ENCODE measurements at regions not wholly inside any gene's neighbourhood (a gene's known extent, or its start where the extent isn't known, plus 50 kb on each side); places are given as distances from the start of the nearest gene placed in this dataset.
A peak's percentile ranks its signal among the peaks of the same experiment; 100 is the strongest.
"Not testable (repeated sequence)": the region's sequence is repeated elsewhere in the genome, so short reads cannot be mapped to it uniquely, and the experiment has no call there.

GRCh38 chr5:120254385-120254784 is 209.7 kb upstream of the PRR16 start:
- DNase-seq, result peak; percentile 25

DNA sequence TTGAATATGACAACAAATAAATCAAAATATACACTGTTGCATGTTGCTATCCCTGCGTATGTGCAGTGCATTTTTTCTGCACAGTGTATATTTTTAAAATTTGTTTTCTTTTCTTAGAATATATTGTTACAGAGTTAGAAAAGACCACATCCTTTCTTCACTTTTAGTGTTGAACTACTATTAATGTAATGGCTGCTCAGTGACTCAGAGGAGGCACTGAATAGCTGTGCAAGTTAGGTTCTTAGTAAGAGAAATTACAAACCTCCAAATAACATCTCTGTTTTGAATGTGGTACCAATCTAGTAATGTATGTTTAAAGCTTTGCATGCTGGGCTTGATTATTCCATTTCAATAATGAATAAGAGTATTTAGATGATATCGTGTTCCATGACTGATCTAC is 208.9 kb upstream of the PRR16 start:
- DNase-seq, result no peak

DNA sequence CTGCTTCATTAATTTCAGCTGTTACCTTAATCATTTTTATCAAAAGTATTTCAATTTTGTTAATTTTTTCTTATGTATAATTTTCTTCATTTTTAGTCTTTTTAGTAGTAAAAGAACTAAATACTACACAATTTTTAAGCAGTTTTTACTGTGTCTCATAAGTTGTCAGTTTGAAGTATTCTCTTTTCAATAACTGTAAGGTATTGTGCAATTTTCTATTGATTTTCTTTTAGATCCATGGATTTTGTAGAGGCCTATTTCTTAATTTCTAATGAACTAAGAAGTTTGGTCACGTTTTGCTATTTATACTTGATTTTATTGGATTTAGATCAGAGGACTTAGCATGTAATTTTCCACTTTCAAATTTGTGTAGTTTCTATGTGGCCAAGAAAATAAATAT is 207.7 kb upstream of the PRR16 start:
- no peak for DNase-seq

DNA sequence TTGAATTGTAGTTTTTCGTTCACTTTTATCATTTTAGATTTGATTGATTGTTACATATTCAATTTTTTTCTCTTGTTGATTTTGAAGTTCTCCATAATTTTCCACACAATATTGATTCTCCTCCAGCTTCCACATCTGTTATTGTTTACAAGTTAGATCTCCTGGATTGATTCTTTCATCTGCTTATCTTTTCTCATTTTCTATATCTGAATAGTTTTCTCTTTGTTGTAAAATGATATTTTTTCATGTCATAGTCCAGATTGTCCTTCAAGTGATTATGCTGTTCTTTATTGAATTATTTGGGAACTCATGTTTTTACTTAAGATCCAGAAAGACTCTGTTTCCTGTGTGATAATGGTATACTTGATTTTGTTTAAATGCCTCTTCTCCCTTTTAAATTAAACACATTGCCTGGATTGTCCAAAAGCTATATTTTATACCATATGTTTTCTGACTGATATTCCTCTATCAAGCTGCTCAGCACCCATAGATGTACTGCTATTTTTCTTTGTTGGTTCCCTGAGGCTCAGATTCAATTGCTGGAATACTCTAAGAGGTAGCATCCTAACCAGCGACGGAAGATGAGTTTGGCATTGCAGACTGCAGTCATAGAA is 206.6 kb upstream of the PRR16 start:
- no peak for DNase-seq

GRCh38 chr5:120258123-120258522 is 206.0 kb upstream of the PRR16 start:
- DNase-seq, result no peak

DNA sequence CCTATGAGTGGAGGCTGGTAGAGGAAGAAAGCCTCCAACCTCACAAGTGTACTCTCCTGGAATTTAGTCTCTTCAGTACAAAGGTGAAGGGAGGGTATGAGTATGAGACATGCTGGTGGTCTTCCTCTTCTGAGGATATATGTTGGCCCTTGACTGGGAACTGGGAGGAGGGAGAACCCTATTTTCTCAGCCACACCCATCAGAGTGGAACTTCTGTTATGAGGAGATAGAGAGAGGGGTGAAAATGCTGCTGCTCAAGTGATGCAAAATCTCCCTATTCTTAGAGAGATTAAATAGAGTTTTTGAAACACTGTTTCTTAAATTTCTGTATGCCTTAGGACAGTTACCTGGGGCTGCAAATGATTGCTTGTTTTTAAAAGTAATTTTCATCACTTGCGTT is 203.4 kb upstream of the PRR16 start:
- no peak for DNase-seq

- no peak for DNase-seq
Measured at GRCh38 chr5:120270498-120270897, 193.6 kb upstream of the PRR16 start.

DNA sequence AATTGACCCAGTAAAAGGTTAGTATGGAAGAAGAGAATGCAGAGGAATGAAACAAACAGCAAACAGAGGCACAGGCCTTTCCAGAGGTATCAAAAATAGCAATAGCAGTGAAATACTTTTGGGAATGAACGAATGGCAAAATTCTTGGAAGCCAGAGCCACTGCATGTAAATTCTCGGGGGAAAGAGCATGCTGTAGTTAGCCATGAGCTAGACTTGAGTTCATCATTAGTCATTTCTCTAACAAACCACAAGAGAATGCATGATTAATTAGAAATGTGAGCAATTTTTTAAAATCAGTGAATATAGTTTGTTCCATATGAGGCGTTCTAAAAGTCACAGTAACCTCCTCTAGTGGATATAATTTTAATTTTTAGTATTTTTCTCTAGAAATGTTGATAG is 170.3 kb upstream of the PRR16 start:
- DNase-seq, result peak; percentile 91

GRCh38 chr5:120297616-120298015 is 166.5 kb upstream of the PRR16 start:
- DNase-seq, result no peak

GRCh38 chr5:120298981-120299380 is 165.1 kb upstream of the PRR16 start:
- DNase-seq, result no peak

DNA sequence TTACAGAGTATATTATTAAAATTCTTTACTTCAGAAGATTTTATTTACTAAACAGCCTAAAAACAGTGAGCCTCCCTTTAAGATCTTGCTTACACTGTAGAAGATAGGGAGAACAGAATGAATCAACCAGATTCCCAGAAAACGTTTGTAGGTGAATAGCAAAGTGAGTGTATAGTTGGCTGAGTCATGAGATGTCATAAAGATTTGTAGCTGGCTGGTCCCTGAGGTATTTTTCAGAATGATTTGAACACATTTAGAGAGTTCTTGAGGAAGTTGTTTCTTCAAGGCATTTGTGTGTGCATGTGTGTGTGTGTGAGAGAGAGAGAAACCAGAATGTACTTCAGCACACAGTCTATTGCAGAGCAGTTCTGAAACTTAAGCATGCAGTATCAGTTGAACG is 159.4 kb upstream of the PRR16 start:
- peak; percentile 81 for DNase-seq

DNA sequence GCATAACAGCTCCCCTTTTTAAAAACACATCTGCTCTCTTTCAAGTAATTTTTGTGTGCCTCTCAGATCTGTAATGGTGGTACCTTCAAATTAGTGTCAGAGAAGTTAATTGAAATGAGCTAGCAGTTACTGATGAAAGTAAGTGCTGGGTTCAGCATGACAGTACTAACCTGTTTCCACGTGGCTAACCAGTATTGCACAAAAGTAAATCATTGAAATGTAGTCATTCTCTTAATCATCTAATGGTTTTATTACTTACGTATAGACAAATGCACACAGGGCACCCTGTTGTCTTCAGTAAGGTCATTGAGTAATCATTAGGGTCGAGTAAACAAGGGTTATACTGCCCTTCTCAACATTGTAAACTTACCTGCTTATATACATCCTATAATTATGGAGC is 157.8 kb upstream of the PRR16 start:
- DNase-seq, result no peak

DNA sequence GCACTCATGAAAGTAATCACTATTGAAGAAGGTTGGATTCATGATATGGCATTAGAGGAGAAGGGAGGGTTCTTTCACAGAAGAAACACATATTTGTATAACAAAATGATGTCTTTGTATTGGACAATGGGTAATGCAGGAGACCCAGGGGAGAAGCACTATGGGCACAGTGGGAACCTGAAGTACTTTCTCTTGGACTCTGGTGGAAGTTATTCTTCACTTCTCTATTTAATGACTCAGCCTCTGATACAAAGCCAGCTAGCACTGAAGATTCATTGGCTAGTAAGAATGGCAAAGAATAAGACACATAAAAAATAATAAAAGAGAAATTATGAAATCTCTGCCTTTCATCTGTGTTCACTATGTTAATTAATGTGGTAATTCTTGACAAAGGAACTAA is 149.9 kb upstream of the PRR16 start:
- DNase-seq, result no peak

- DNase-seq, result no peak
Measured at GRCh38 chr5:120320626-120321025, 143.5 kb upstream of the PRR16 start.

DNA sequence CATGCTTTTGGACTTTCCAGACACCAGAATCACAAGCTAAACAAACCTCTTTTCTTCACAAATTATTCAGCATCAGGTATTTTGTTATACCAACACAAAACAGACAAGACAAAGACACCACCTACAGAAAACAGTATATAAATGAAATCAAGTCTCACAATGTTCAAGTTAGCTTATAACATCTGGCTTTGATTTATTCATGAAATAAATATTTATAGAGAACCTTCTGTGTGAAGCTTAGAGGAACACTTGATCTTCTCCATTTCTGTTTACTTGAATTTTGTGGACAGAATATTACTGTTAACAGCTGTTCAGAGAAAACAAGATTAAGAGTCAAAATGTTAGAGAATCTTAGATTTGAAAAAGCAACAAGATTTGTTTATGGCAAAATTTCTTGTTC is 137.4 kb upstream of the PRR16 start:
- no peak for DNase-seq

- no peak for DNase-seq
Measured at GRCh38 chr5:120327180-120327579, 136.9 kb upstream of the PRR16 start.

DNA sequence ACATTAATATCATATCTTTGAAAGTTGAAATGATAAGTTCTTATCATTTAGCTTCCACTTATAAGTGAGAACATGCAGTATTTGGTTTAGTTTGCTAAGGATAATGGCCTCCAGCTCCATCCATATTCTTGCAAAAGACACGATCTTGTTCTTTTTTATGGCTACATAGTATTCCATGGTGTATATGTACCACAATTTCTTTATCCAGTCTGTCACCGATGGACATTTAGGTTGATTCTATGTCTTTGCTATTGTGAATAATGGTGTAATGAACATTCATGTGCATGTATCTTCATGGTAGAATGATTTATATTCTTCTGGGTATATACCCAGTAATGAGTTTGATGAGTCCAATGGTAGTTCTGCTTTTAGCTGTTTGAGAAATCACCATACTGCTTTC is 135.0 kb upstream of the PRR16 start:
- DNase-seq, result no peak

GRCh38 chr5:120330558-120330957 is 133.5 kb upstream of the PRR16 start:
- no peak for DNase-seq

DNA sequence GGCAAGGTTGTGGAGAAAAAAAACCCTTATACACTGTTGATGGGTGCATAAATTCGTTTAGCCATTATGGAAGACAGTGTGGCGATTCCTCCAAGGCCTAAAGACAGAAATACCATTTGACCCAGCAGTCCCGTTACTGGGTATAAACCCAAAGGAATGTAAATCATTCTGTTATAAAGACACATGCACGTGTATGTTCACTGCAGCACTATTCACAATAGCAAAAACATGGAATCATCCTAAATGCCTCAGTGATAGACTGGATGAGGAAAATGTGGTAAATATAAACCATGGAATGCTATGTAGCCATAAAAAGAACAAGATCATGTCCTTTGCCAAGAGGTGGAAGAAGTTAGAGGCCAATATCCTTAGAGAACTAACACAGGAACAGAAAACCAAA is 119.9 kb upstream of the PRR16 start:
- no peak for DNase-seq

- DNase-seq, result no peak
Measured at GRCh38 chr5:120345947-120346346, 118.2 kb upstream of the PRR16 start.

GRCh38 chr5:120351071-120351470 is 113.0 kb upstream of the PRR16 start:
- not testable (repeated sequence) for DNase-seq

DNA sequence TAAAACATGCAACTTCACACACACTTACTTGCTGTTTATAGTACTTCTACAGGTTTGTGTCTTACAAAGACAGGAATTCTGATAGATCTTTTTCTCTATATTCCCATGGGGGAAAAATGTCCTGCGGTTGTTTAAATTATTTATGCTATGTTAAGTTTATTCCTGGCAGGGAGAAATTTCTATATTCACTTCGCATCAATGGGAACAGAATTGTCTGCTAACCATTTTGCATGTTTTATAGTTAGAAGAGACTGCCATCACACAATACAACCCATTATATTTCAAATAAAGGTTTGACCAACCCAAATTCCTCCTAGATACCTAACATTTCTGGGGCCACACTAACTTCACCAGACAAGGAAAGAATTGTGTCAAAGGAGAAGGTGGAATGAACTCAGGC is 110.0 kb upstream of the PRR16 start:
- no peak for DNase-seq

- DNase-seq, result no peak
Measured at GRCh38 chr5:120358949-120359348, 105.2 kb upstream of the PRR16 start.

GRCh38 chr5:120361941-120362340 is 102.2 kb upstream of the PRR16 start:
- no peak for DNase-seq

- no peak for DNase-seq
Measured at GRCh38 chr5:120362426-120362825, 101.7 kb upstream of the PRR16 start.
